Hypothalamus (tissue), 51 donors: ENCODE measurements at regions not wholly inside any gene's neighbourhood (a gene's known extent, or its start where the extent isn't known, plus 50 kb on each side); places are given as distances from the start of the nearest gene placed in this dataset.
"Not testable (repeated sequence)": the region's sequence is repeated elsewhere in the genome, so short reads cannot be mapped to it uniquely, and the experiment has no call there.

ENCODE experiments used
- DNase-seq, 51 donors: peaks; one replicate each; lab custom pipeline; 2025; lab: John Stamatoyannopoulos, UW

GRCh38 chr17:27944546-27945332 lies 51.6 kb upstream of the LYRM9 start:
- no peak for DNase-seq

DNA sequence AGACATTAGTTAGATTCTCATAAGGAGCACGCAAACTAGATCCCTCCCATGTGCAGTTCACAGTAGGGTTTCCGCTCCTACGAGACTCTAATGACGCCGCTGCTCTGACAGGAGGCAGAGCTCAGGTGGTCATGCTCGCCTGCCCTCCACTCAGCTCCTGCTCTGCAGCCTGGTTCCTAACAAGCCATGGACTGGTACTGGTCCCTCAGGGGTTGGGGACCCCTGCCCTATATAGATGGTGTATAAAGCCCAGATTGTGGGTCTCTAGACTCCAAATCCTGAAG lies 52.1 kb upstream of the LYRM9 start:
- DNase-seq: no peak

GRCh38 chr17:27945953-27946352 lies 52.8 kb upstream of the LYRM9 start:
- DNase-seq: no peak

DNA sequence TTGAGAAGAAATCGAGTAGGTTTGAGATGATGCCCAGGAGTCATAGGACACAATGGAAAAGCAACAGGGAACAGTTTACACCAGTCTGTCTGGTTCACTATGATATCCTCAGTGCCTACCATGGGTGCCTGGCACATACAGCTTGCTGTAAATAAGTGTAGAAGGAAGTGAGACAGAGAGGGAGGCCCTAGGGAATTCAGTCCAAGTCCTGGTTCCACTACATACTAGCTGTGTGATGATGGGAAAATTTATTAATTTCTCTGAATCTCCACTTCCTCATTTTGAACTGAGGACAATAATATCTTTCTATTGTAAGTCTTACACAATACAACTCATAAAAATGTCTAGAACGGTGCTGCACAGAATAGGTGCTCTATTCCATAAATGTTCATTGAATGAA lies 53.3 kb upstream of the LYRM9 start:
- no peak for DNase-seq

GRCh38 chr17:27947005-27947406 lies 53.8 kb upstream of the LYRM9 start:
- DNase-seq: peak in 11 of 51 donors; percentile 1 to 36 (median 13)

DNA sequence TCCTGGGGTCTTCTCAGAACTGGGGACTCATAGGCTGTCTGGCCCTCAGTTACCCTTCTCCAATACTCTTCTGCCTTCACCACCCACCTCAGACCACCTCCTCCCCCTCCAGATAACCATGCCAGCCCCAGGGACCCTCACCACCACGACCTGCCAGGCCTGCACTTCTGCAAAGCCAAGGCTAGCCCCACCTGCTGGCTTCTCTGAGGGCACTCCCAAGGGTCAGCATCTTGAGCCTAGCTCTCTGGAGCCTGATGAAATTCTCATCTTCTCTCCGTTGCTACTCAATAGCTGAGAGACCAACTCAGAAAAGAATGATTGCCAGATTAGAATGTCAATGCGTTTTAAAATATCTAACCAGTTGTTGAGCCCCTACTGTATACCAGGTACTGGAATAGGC lies 56.1 kb upstream of the LYRM9 start:
- DNase-seq: no peak

GRCh38 chr17:27950225-27950624 lies 57.1 kb upstream of the LYRM9 start:
- not testable (repeated sequence) for DNase-seq

DNA sequence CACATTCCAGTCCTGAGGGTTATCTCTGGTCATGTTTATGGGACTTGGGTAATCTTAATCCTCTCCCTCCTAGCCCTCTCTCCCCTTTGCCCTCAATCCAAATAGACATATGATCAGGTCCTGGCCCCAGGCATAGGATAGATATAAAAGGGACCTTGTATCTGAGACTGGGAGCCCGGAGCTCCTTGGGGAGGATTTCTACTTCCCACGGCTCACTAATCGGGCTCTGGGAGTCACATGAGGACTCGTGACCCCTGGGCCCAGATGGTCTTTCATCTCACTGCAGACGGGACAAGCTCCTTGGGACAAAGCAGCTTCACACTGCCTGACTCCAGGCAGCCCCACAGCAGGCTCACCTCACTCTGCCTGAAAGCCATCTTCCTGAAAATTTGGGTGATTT lies 57.8 kb upstream of the LYRM9 start:
- DNase-seq: peak in 5 of 51 donors; percentile 4 to 27 (median 5)

GRCh38 chr17:27951872-27952271 lies 58.7 kb upstream of the LYRM9 start:
- DNase-seq: no peak

GRCh38 chr17:27952366-27952765 lies 59.2 kb upstream of the LYRM9 start:
- DNase-seq: no peak

DNA sequence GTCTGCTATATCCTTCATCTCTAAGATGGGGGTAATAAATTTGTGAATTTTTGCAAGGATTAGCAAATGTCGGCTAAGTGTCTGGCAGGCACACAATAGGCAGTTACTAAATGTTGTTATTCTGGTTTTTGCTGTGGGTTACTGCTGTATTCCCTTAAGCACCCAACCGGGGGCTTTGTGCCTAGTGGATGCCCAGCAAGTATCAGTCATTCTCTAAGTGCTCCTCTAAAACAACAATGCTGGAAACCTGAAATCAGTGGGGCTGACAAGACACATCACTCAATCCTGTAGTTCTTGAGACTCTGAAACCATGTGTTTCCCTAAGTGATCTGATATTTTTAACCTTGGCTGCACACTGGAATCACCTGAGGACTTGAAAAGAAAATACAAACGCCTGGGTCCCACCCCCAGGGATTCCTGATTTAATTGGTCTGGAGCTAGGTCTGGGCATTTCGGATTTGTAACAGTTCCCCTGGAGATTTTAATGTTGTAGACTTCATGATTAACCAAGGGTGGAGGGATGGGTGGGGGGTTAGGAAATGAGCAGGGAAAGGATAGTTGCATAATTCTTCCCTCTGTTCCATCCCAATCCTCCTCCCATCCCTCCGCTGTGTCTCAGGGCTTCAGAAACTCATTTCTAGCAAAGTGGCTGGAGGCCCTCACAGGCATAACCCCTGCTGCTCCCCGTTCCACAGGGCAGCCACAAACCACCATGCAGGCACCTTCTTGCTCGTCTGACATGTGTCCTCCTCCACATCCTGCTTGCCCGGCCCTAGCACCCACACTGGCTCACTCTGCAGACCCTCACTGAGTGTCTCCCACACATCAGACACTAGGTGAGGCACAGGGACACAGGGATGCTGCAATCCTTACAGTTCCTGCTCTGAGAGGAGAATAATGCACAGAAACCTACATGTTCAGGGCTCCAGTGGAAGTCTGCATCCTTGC lies 61.7 kb upstream of the LYRM9 start:
- no peak for DNase-seq

DNA sequence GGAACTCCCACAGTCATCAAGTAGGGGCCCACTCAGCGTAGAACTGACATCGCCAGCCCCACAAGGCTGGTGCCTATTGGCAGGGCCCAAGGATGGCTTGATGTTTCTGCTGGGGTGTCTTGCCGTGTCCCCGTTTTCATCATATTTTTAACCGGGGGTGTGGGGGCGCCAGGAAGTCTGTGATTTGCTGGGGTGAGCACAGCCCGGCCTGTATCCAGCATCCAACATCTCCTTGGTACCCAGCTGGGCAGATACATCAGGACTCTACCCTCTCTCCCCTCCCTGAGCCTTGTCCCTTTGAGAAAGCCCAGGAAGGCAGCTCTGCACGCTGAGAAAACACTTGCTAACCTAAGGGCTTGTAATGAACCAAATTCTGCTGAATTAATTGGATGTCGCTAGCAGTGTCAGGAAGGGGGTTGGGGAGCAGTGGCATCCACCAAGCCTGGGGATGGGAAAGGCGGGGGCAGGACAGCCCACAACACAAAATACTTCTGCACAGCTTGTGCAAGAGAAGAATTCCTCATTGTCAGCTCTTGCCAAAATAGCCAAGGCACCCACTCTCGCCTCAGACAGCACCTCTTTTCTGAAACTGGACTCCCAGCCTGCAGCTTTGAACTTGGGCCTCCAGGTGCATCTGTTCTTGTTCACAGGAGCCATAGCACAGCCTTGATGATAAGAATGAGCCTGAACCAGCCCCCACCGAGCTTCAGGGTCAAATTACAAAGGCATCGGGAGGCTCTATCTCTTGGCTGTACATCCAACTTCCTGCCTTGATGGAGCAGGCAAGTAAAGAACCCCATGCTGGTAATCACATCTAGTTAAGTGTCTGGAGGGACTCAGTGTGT lies 63.7 kb upstream of the LYRM9 start:
- no peak for DNase-seq

DNA sequence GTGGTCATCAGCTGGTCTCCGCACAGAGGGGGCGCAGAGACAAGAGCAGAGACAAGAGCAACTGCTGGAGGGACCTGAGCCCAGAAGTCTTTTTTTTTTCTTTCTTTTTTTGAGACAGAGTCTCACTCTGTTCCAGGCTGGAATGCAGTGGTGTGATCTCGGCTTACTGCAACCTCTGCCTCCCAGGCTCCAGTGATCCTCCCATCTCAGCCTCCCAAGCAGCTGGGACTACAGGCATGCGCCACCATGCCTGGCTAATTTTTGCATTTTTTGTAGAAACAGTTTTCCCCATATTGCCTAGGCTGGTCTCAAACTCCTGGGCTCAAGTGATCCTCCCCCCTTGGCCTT lies 64.3 kb upstream of the LYRM9 start:
- DNase-seq: not testable (repeated sequence)

GRCh38 chr17:27958708-27959381 lies 65.7 kb upstream of the LYRM9 start:
- DNase-seq: no peak

GRCh38 chr17:27959382-27959709 lies 66.2 kb upstream of the LYRM9 start:
- DNase-seq: no peak

- no peak for DNase-seq
These were observed 67.2 kb upstream of the LYRM9 start for GRCh38 chr17:27960183-27960849.

DNA sequence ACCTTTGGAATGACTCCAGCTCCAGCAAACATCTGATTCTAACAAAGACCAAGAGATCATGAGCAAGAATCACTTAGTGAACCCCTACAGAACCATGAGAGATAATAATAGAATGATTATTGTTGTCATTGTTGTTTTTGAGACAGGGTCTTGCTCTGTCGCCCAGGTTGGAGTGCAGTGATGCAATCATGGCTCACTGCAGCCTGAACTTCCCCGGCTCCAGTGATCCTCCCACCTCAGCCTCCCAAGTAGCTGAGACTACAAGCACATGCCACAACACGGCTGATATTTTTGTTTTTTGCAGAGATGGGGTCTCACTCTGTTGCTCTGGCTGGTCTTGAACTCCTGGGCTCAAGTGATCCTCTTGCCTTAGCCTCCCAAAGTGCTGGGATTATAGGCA lies 69.4 kb upstream of the LYRM9 start:
- not testable (repeated sequence) for DNase-seq

- DNase-seq: no peak
These were observed 72.1 kb upstream of the LYRM9 start for GRCh38 chr17:27965224-27965623.

GRCh38 chr17:27968206-27968732 lies 74.2 kb upstream of the NLK start:
- DNase-seq: no peak

DNA sequence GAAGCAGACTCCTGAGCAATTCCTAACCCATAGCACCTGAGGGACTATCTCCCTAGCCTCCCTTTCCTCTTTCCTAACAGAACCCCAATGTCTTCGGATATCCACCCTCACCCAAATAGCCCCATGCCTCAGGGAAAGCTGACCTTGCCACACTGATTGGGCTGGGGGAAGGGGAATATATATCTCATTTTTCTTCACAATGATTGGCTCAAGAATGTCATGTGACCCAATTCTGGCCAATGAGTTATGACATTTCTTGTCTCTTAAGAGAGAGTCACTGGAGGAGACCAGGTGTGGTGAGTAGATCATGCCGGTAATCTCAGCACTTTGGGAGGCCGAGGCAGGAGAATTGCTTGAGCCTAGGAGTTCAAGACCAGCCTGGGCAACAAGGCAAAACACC lies 71.9 kb upstream of the NLK start:
- DNase-seq: no peak
